GM18909 (cell line): ENCODE measurements at regions not wholly inside any gene's neighbourhood (a gene's known extent, or its start where the extent isn't known, plus 50 kb on each side); places are given as distances from the start of the nearest gene placed in this dataset.

Experiments
- ATAC-seq: cut with Tn5 transposase; IDR thresholded peaks from one replicate; pipeline ENCODE4 v1.9.1; 2021; ENCODE audit warnings: mild to moderate bottlenecking; ENCODE audit not compliant: unreplicated experiment, poor library complexity

DNA sequence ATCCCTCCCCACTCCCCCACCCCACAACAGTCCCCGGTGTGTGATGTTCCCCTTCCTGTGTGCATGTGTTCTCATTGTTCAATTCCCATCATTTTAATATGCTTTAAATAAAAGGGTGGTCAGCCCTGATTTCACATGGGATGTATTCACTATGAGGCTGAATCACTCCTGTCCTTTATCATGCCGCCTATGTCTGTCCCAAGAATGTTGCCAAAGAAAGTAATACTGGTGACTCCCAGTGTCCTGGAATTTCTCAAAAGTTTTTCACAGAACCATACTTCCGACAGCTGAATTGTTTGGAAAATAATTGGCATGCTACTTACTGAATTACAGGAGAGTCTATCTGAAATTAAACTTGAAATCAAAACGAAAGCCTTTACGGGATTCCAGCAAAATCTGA is 217.7 kb downstream of the HAO1 start:
- no peak for ATAC-seq

DNA sequence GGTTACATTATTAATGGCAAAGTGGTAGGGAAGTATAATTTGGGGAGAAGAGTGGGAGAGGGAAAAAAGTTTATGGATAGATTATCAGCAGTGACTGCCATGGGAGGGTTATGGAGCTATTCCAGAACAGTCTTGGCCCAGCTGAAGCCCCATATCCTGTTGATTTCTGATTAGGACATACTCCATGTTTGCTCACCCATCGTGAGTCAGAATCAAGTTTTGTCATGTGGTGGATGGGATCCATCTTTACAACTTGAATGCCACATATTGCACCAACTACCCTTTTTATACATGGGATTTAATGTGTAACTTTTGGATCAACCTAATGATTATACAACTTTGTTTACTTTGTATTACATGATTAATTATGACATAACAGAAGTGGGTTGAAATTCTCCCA is 217.0 kb downstream of the HAO1 start:
- no peak for ATAC-seq

DNA sequence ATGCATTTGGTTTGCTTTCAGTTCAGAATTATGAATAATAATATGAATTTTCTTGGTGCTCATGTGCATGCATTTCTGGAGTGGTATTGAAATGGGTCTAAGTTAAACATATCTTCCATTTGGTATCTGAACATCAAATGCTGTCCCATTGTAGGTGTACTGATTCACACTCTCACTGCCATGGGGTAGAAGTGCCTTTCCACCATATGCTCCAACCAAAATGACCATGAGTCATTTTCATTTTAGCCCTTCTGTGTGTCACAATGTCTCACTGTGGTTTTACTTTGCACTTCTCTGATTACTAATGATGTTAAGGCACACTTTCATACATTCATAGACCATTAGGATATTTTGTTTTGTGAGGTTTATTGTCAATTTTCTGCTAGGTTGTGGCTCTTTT is 211.9 kb downstream of the HAO1 start:
- no peak for ATAC-seq

DNA sequence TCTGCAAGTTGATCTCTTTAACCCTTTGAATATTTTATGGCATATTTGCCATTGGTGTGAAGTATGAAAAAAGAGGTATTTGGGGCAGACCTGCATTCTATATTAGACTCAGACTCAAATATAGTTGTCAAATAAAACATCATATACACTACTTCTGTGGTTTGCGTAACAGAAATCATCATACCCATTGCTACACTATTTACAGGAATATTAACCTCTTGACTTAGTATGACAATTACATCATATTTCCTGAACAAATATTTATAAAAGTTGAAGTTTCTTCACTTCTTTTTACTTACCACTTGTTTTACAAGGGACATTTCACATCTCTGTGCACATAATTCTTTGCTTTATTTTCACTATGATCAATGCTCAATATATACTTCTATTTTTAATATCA is 206.0 kb downstream of the HAO1 start:
- no peak for ATAC-seq

DNA sequence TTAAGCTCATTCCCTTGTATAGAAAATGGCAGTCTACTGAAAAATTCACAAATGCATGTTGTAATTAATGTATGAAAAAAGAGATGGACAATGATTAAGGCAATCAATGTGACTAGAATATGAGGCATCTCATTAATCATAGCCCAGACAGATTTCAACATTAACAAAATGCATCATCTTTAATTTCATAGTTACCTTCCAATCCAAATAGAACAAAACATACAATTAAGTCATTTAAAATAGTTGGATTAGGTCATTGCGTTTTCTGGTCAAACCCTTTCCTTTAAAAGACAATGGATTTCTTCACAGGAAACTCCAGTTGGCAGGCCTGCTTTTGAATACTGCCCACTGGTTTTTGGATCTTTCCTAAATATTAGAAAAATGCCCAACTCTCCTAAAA is 203.9 kb downstream of the HAO1 start:
- ATAC-seq = no peak

DNA sequence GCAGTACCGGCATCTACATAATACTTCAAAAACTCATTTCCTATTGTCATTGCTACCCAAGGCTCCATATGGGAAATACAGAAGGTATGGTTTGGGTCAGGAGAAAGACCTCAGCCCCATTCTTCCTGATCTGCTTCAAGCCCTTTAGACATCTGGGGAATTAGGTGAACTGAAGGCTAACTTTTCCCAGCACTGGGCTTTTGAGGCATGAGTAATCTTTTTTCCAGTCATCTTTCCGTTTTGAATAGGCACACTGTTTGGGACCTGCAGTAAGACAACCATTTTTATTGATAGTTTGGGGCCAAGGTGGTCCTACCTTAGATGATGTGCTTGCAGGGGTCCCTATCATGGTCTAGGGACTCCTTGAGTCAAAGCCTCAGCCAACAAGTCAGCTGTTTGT is 198.4 kb downstream of the HAO1 start:
- no peak for ATAC-seq

DNA sequence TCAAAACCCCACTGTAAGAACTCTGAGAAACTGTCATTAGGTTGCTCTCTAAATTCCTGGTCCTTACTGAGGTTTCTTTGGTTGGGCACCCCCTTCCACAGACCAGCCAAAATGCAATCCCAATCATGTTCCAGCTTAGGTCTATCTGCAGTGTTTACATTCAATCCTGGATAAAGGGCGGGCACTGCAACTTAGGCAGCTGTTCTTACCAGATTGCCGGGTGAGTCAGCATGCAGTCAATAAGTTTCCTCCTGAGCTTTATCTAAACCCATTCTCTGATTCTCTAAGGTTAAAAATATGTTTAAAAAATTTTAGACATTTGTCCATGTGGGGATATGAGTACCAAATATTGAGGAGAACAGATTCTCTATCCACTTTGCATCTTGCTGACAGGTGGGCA is 197.8 kb downstream of the HAO1 start:
- ATAC-seq = no peak

DNA sequence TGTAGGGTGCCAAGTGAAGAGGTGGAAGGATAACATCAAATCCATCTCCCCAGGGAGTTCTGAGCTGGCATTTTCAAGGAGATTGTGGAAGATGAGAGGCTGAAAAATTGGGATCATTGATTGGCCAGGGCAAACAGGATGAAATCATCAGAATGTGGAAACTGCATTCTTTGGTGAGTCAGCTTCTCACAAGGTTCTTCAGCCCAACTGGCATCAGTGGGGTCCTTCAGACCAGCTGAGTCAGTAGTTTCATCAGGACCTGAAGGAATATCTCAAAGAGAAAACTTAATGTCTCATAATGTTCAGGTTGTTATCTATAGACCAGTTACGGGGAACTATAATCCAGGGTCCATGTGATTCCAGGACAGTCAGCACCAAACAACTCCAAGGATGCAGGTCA is 195.8 kb downstream of the HAO1 start:
- ATAC-seq = no peak

DNA sequence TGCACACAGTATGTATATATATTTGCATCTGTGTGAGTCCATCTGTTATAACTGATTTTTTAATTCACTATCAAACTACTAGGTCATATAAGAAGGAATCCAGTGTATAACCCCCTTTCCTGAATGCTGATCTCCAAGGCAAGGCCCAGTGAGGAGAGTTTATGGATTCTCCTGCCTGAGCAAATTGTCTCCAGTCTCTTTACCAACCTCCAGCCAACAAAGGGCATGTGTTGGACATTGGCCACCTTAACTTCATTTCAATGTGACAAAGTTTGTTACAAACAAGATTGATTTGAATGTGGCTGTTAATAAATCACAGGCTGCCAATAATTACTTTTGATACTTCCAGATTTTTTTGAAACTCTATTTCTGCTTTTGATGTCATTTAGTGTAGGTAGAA is 191.6 kb downstream of the HAO1 start:
- no peak for ATAC-seq

DNA sequence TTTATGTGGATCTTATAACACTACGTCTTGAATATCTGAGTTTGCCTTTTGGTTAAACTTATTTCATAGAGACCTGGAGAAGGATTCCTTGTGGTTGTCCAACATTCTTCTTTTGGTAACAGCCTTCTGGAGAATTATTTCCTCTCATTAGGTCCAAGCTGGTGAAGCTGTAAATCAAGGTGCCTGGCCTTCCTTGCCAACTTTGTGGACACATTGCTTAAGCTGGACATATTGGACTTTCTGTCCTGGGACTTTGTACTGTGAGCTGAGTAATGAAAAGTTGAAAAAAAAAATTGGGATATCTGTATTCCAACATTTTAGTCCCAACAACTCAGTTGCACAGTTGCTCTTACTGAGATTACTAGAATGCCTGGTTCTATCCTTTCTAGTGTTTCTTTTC is 186.2 kb downstream of the HAO1 start:
- no peak for ATAC-seq

DNA sequence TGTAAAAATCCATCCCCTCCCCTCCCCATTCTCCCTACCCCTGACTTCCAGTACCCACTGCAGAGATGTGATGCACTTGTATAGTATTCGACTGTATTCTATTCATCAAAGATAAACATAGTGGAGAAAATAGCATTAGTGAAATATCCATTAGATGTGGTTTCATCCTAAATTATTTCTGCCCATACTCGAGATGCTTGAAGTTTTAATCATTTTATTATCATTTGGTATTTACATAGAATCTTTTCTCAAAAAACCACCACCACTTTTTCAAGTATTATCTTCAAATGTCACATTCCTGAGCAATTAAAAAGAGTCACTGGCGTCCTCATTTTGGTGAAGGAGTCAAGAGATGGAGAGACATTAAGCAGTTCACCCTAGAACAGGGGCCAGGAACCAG is 181.9 kb downstream of the HAO1 start:
- no peak for ATAC-seq

DNA sequence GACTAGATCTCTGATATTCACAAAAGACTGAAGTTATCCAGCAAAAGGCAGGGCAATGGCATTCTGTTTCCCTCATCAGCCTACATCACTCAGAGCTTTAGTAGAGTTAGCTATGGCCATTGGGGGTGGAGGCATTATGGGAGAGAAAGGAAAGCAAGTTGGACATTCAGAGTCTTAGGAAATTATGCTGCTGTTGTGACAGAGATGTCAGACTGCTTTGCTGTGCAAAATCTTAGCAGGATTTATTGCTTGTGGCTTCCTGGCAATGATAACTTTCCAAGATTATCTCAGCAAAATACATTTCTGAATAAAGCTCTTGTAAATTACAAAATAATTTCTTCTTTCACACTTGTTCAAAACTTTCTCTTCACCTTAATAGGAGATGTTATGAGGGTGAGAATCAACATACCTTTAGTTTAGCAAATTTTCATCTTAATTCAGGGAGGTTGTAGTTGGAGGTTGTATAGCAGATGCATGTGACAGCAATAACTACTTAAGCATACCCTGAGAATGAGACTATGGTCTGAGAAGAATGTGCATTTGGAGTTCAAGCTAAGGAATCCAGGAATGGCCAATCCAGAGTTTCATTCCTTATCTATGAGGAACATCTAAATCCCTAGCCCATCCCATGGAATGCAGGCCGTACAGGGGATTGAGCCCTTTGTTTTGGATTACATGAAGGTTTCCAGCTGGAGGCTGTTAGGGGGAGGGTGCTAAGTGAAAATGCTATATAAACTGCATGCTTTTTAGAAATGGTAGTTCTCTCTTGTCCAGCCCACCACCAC is 179.8 kb downstream of the HAO1 start:
- no peak for ATAC-seq

DNA sequence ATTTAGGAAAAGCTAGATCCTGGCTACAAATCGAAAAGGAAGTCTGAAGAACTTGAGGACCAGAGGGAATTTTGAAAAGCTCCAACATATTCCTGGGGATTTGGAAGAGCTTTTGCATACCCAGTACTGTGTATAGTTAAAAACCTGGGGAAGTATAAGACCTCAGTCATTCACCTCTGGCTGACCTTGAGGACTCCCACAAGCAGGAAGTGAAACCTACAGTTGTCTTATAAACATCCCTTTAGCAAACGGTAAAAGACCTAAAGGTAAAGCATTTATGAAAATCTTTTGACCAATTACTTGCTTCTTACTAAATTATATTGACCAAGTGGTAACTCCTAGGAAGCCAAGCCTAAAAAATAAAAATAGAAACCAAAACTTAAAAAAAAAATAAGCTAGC is 175.0 kb downstream of the HAO1 start:
- ATAC-seq = peak; percentile 99

DNA sequence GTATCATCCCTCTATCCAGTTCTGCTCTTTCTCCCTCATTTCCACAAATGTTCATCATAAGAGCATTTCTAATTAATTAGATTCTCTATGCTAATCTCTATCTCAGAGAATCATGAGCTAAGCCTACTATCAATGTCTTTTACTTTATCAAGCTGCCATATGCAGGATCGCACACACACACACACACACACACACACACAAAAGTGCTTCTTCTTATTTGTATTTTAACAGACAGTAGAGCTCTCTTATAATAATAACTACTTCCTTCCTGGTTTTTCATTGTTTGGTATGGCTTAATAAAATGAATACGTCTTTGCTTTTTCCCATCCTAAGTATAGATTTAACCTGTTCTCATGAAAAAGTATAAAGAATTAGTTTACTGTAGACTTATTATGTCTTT is 170.2 kb downstream of the HAO1 start:
- no peak for ATAC-seq

DNA sequence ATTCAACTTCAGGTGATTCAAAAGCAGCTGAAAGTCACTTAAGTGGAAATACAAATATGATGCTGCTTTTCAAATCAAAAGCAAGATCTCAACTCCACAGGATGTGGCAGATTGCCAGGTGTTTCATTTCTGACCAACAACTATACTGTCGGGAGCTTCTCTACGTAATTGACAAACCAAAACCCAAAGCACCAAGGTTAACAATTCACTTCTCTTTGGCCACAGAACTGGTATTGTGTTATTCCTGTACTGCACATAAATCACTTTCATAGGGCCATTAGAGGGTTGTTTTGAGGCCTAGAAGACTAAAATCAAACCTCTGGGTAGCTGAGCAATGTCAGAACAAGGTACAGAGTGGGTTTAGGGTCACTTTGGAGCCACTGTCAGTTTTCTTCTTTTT is 169.7 kb downstream of the HAO1 start:
- ATAC-seq = peak; percentile 98

DNA sequence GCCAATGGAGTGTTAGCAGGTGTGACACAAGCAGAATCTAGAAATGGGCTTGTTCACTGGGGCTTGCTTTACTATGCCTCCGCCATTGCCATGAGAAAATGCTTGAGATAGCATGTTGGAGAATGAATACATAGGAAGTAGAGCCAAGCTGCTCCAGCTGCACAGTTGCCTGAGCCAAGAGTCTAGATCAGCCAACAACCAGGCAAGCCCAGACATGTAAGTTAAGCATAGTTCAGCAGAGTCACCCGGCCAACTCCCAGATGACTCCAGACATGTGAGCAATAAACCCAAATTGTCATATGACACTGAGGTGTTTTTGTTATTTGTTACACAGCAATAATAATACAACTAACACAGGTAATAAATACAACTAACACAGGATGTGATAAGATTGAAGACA is 167.9 kb downstream of the HAO1 start:
- ATAC-seq = no peak

DNA sequence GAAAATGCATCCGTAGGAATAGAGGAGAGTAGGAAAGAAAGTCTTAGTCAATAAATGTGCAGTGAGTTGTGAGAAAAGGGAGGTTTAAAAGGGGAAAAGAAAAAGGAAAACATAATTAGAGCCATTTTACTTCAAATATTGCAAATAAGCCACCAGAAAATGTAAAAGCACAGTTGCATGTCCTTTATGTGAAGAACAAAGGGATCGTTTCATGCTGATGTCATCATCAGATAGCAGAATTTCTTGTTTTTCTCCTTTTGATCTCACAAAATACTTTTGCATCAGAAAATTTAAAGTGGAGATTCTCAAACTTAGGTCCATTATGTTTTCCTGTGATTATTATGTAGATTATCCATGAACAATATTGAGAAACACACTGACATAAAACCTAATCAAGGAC is 166.7 kb downstream of the HAO1 start:
- ATAC-seq = no peak

DNA sequence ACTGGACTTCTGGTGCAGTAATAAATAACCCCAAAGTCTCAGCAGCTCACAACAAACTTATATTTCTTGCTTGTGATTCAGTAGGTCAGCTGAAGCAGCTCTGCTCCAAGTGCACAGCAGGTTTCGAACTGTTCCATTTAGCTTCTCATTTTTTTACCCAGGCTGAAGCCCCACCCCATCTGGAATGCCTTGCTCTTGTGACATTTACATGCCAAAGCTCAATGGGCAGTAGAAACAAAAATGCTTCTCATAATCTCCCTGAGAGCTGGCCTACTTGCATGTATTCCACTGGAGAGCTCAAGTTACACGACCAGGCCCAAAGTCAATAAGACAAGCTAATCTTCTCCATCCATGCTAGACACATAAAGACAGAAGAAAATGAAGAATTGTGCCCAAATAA is 165.2 kb downstream of the HAO1 start:
- no peak for ATAC-seq

DNA sequence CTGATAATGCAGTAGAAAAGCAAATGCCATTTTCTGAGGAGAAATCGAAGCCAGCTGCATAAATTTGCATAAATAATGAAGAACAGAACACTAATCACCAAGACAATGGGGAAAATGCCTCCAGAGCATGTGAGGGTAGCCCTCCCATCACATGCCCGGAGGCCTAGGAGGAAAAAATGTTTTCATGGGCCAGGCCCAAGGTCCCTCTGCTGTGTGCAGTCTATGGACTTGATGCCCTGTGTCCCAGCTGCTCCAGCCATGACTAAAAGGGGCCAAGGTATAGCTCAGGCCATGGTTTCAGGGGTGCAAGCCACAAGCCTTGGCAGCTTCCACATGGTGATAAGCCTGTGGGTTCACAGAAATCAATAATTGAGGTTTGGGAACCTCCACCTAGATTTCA is 164.1 kb downstream of the HAO1 start:
- ATAC-seq = no peak

DNA sequence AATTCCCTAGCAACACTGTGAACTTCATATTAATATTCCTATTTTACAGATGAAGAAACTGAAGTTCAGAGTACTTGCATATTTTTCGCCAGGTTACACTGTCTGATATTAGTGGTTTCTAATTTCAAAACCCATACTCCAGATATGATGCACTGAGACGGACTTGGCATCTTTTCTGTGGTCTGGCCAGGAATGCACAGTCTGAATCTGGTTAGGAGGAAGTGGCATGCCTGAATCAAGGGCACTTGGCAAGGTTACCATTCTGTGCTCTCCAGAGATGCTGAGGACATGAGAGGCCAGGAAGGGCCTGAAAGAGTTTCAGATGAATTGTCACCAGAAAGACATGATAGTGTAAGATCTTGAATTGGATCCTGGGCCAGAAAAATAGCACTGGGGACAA is 150.1 kb downstream of the HAO1 start:
- no peak for ATAC-seq

DNA sequence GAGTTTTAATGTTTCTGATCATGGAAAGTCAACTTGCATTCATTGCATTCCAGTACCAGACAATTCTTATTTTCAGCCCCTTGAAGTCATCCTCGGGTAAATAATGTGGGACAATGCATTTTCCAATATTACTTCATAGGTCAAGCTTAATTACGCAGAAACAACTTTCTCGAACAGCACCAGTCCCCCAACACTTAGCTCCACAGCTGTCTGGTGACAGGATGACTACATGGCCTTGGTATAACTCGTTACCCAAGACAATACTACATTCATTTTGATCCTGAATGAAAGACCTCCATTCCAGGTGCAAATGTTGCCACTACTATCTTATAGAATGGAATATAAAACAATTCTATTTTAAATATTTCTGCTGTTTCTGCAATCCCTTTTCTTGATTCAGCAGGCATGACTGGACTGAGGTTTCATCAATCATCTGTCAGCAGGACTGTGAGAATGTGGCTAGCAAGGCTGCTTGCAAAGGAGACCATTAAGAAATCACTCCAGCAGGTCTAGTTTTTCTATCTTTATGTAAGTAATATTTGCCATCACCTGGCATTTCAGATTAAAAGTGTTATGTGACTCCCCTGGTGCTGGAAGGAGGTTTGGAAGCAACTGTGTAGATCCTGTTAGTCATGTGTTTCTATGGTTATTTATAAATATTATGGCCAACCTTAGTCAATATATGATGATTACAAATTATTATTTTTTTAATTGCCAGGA is 147.9 kb downstream of the HAO1 start:
- no peak for ATAC-seq

DNA sequence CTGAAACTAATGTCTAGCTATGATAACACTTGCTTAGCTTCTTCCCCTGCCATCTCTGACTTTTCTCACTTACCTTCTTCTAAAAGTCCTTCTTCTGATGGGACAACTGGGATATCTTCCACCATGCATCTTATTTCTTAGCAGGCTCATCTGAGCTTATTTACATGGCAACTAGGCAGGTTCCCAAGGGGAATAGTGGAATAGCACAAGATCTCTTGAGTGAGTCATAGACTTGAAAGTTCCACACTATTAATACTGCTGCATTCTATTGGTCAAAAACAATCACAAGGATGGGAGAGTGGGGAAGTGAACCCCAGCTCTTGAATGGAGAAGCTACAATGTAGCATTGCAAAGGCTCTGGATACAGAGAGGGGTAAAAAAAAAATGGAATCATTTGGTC is 142.1 kb downstream of the HAO1 start:
- ATAC-seq = no peak
